ENCODE measurements at regions not wholly inside any gene's neighbourhood (a gene's known extent, or its start where the extent isn't known, plus 50 kb on each side); places are given as distances from the start of the nearest gene placed in this dataset.
"Not testable (repeated sequence)": the region's sequence is repeated elsewhere in the genome, so short reads cannot be mapped to it uniquely, and the experiment has no call there.

- not testable (repeated sequence) for TF ChIP-seq CTCF (IDR thresholded peaks at IDR 0.05; ENCODE audit: insufficient read depth, low read length, poor library complexity, severe bottlenecking); EZH2phosphoT487 (conservative IDR thresholded peaks at IDR 0.05; ENCODE audit: low read length)
These were observed 842.4 kb upstream of the TPTE start for GRCh38 chr21:9679029-9679428.
